K562 (cell line): ENCODE measurements at regions not wholly inside any gene's neighbourhood (a gene's known extent, or its start where the extent isn't known, plus 50 kb on each side); places are given as distances from the start of the nearest gene placed in this dataset.

Source experiments
- ATAC-seq: fragments of 200-7000 bp; cut with Tn5 transposase; 3 replicates; pipeline ENCODE4 v1.9.1; 2020; ENCODE audit warnings: moderate library complexity
- BruUV-seq: library from RNA; stranded (reverse); fragments of 400-500 nt; replicated peaks from 2 replicates; lab custom pipeline; 2021; lab: Mats Ljungman, UMichigan
- CTCF ChIA-PET: fragments of 300-600 bp; formaldehyde crosslinking; extraction: SDS; loops from one replicate; lab custom pipeline; 2021; ENCODE audit warnings: low intra/inter-chr PET ratio; lab: Yijun Ruan, JAX
- POLR2A ChIA-PET: fragments of 300-600, 350-650 bp; sonication (Branson Sonifier 250); formaldehyde crosslinking; extraction: SDS; loops from one replicate; lab custom pipeline; 2021; ENCODE audit warnings: antibody characterized with exemption, inconsistent platforms; lab: Yijun Ruan, JAX
- DNase-seq, 4 experiments: peaks; one replicate each; pipeline versions ENCODE4 v3.0.0 to v3.0.0-alpha.2; 2011 to 2018; ENCODE audit warnings: low spot score in 3 of 4, mixed read lengths in 3 of 4; ENCODE audit errors: extremely low read depth in 1 of 4
- FAIRE-seq: peaks from 2 replicates; lab custom pipeline; 2011; peaks lifted over from hg19 to GRCh38; lab: Jason Lieb, UNC
- H2AFZ ChIP-seq: 2 replicates; pipeline ENCODE4 v1.6.0; 2011; ENCODE audit warnings: low read depth, low read length, control low read depth, inconsistent platforms
- H3K27ac ChIP-seq: fragments of 200-600 bp; 3 replicates; pipeline ENCODE4 v1.8.0; 2011; ENCODE audit warnings: low read depth, mild to moderate bottlenecking, control low read depth, inconsistent platforms, low read length, moderate library complexity, mixed read lengths; ENCODE audit errors: extremely low read depth
- H3K27me3 ChIP-seq, 2 experiments: fragments of 300-600 bp in 1 of 2; 2 replicates in 1 of 2; 3 replicates in 1 of 2; pipeline versions ENCODE4 v1.6.0 to v1.8.0; 2011; ENCODE audit warnings: inconsistent platforms in 2 of 2, low read length in 2 of 2, mild to moderate bottlenecking in 1 of 2, mixed read lengths in 1 of 2, moderate library complexity in 1 of 2; ENCODE audit not compliant: control insufficient read depth in 2 of 2, insufficient read depth in 2 of 2
- H3K36me3 ChIP-seq: fragments of 300-600 bp; 3 replicates; pipeline ENCODE4 v1.8.0; 2011; ENCODE audit warnings: mild to moderate bottlenecking, low read length, inconsistent platforms; ENCODE audit not compliant: control insufficient read depth, insufficient read depth
- H3K4me1 ChIP-seq, 2 experiments: fragments of 200-600 bp in 1 of 2; replicated peaks in 1 of 2; 2 replicates in 1 of 2; 3 replicates in 1 of 2; pipeline versions ENCODE4 v1.5.1 to v1.8.0; 2011; ENCODE audit warnings: inconsistent platforms in 2 of 2, low read length in 2 of 2, mild to moderate bottlenecking in 1 of 2, mixed read lengths in 1 of 2, moderate library complexity in 1 of 2; ENCODE audit not compliant: control insufficient read depth in 2 of 2, insufficient read depth in 2 of 2
- H3K4me2 ChIP-seq: 2 replicates; pipeline ENCODE4 v1.6.1; 2011; ENCODE audit warnings: low read length, control low read depth, inconsistent platforms, mixed read lengths; ENCODE audit not compliant: insufficient read depth
- H3K4me3 ChIP-seq: fragments of 200-600 bp; sonication (generic), shearing (Covaris generic); 2 replicates; pipeline ENCODE4 v1.5.1; 2016; ENCODE audit warnings: control low read depth, inconsistent platforms
- H3K79me2 ChIP-seq: fragments of 200-600 bp; 3 replicates; pipeline ENCODE4 v1.8.0; 2011; ENCODE audit warnings: low read length, inconsistent platforms; ENCODE audit not compliant: control insufficient read depth, insufficient read depth
- H3K9ac ChIP-seq, 2 experiments: 2 replicates each; pipeline versions ENCODE4 v1.6.0 to v1.6.1; 2011; ENCODE audit warnings: low read depth in 2 of 2, low read length in 2 of 2, control low read depth in 1 of 2, inconsistent platforms in 1 of 2, mild to moderate bottlenecking in 1 of 2, mixed read lengths in 1 of 2; ENCODE audit not compliant: insufficient read depth in 1 of 2
- H3K9me1 ChIP-seq: one replicate; pipeline ENCODE4 v1.6.0; 2011; ENCODE audit warnings: inconsistent platforms, mild to moderate bottlenecking, low read length, moderate library complexity; ENCODE audit not compliant: control insufficient read depth, insufficient read depth
- H3K9me3 ChIP-seq: replicated peaks from 2 replicates; pipeline ENCODE4 v1.5.1; 2011; ENCODE audit warnings: low read depth, low read length, inconsistent platforms; ENCODE audit not compliant: control insufficient read depth, insufficient read depth
- H4K20me1 ChIP-seq: replicated peaks from 2 replicates; pipeline ENCODE4 v1.6.1; 2011; ENCODE audit warnings: low read length, inconsistent platforms, mixed read lengths; ENCODE audit not compliant: control insufficient read depth, insufficient read depth
- ARHGAP35 ChIP-seq: fragments of 450-650 bp; IDR thresholded peaks from 2 replicates; pipeline ENCODE4 v1.6.1; 2018; ENCODE audit not compliant: partially characterized antibody
- ARID2 ChIP-seq: fragments of 450-650 bp; IDR thresholded peaks from 2 replicates; pipeline ENCODE4 v1.6.1; 2017; ENCODE audit warnings: antibody characterized with exemption, mild to moderate bottlenecking
- NCOR1 ChIP-seq: fragments of 450-650 bp; IDR thresholded peaks from 2 replicates; pipeline ENCODE4 v1.6.1; 2016; ENCODE audit warnings: mild to moderate bottlenecking, moderate library complexity
- PATZ1 ChIP-seq: fragments of 250-450 bp; sonication (Bioruptor Pico); IDR thresholded peaks from 2 replicates; pipeline ENCODE4 v1.5.0; 2020; ENCODE audit warnings: mild to moderate bottlenecking, borderline replicate concordance
- ZNF239 ChIP-seq: fragments of 250-450 bp; sonication (Bioruptor Pico); IDR thresholded peaks from 2 replicates; pipeline ENCODE4 v1.4.0; 2020; ENCODE audit warnings: mild to moderate bottlenecking
- WGBS: fragments of 100-300 bp; shearing (Covaris generic); methylation state at CpG from one replicate; pipeline ENCODE4 v1.1.6; 2016; ENCODE audit warnings: low coverage, mixed read lengths; ENCODE audit not compliant: insufficient coverage; ENCODE audit errors: missing lambda C conversion rate; 5-methylcytosine and 5-hydroxymethylcytosine counted together
- in situ Hi-C: fragments of 300-500 bp; cut with MboI; formaldehyde crosslinking; loops from 4 replicates; pipeline ENCODE4 v1.15.0; 2018; ENCODE audit warnings: inconsistent platforms, mixed read lengths
- intact Hi-C: fragments of 100-400 bp; cut with micrococcal nuclease; formaldehyde crosslinking; loops from 2 replicates; pipeline ENCODE4 v1.14.2; 2022

GRCh38 chr3:99472385-99472784, 166.0 kb upstream of the COL8A1 start:
- no peaks in the 10 kb centered on the region for H4K20me1 ChIP-seq
- no peak overlapping the region for H3K27ac ChIP-seq
- no peak for FAIRE-seq
- no peak for ATAC-seq
- BruUV-seq, result no TSS peak
- H3K79me2 ChIP-seq, result no peaks in the 10 kb centered on the region
- no peak overlapping the region for H3K9ac ChIP-seq
- DNase-seq, result no peak
- H3K4me2 ChIP-seq, result no peak overlapping the region
- no peaks in the 10 kb centered on the region for H3K36me3 ChIP-seq
- WGBS, result 0% methylated on average over 3 of the region's 3 CpGs
- no peaks in the 10 kb centered on the region for H3K4me1 ChIP-seq
- H3K27me3 ChIP-seq, result no peaks in the 10 kb centered on the region
- no peak overlapping the region for H3K4me3 ChIP-seq
- intact Hi-C loops (no loop called here), in situ Hi-C loops (no loop called here)
- ChIA-PET POLR2A (no interaction called here), CTCF (no interaction called here)
- no peaks in the 10 kb centered on the region for H3K9me1 ChIP-seq
- no peak overlapping the region for H2AFZ ChIP-seq
- no peak for TF ChIP-seq NCOR1
- TF ChIP-seq PATZ1 (CRISPR knock-in tag), result no peak
- no peak for TF ChIP-seq ZNF239 (CRISPR knock-in tag)
- TF ChIP-seq ARHGAP35, result no peak
- TF ChIP-seq ARID2, result no peak
- no peaks in the 10 kb centered on the region for H3K9me3 ChIP-seq
